ENCODE measurements at regions not wholly inside any gene's neighbourhood (a gene's known extent, or its start where the extent isn't known, plus 50 kb on each side); places are given as distances from the start of the nearest gene placed in this dataset.
"Not testable (repeated sequence)": the region's sequence is repeated elsewhere in the genome, so short reads cannot be mapped to it uniquely, and the experiment has no call there.

GRCh38 chr2:111623380-111623779 is 260.6 kb downstream of the ANAPC1 start:
- BruUV-seq (replicated peaks), result no TSS peak
- no peak for DNase-seq (ENCODE audit: low spot score)
- Histone ChIP-seq H3K4me1 (ENCODE audit: insufficient read depth, low read length, poor library complexity, severe bottlenecking) (peaks cover 15% of the 10 kb centered on the region), H4K20me1 (ENCODE audit: insufficient read depth, low read length) (no peaks in the 10 kb centered on the region), H3K79me2 (ENCODE audit: insufficient read depth, low read depth, low read length) (no peaks in the 10 kb centered on the region), H3K9me2 (ENCODE audit: insufficient read depth, low read length) (no peaks in the 10 kb centered on the region), H3K27ac (ENCODE audit: low read depth, low read length, poor library complexity, severe bottlenecking) (no peak overlapping the region), H3K36me3 (ENCODE audit: insufficient read depth, low read length) (0 out of 2 replicates have a peak, but pooled peaks cover 4% of the 10 kb centered on the region), H2AFZ (ENCODE audit: low read length) (no peak overlapping the region), H3K9me3 (ENCODE audit: low read length) (peaks cover 20% of the 10 kb centered on the region), H3K4me2 (ENCODE audit: low read length) (no peak overlapping the region), H3K4me3 (ENCODE audit: low read depth, low read length, poor library complexity, severe bottlenecking) (no peak overlapping the region)
- intact Hi-C loops (cut with micrococcal nuclease; ENCODE audit: unreplicated experiment), result no loop called here
- CTCF ChIA-PET (ENCODE audit: unreplicated experiment), result no interaction called here
- POLR2A ChIA-PET, result no interaction called here
- TF ChIP-seq, protein P1, sequence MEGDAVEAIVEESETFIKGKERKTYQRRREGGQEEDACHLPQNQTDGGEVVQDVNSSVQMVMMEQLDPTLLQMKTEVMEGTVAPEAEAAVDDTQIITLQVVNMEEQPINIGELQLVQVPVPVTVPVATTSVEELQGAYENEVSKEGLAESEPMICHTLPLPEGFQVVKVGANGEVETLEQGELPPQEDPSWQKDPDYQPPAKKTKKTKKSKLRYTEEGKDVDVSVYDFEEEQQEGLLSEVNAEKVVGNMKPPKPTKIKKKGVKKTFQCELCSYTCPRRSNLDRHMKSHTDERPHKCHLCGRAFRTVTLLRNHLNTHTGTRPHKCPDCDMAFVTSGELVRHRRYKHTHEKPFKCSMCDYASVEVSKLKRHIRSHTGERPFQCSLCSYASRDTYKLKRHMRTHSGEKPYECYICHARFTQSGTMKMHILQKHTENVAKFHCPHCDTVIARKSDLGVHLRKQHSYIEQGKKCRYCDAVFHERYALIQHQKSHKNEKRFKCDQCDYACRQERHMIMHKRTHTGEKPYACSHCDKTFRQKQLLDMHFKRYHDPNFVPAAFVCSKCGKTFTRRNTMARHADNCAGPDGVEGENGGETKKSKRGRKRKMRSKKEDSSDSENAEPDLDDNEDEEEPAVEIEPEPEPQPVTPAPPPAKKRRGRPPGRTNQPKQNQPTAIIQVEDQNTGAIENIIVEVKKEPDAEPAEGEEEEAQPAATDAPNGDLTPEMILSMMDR (conservative IDR thresholded peaks at IDR 0.05; ENCODE audit: low read length), result no peak
- no peak for TF ChIP-seq EZH2phosphoT487 (IDR thresholded peaks at IDR 0.05; ENCODE audit: borderline replicate concordance, low read depth, low read length)

DNA sequence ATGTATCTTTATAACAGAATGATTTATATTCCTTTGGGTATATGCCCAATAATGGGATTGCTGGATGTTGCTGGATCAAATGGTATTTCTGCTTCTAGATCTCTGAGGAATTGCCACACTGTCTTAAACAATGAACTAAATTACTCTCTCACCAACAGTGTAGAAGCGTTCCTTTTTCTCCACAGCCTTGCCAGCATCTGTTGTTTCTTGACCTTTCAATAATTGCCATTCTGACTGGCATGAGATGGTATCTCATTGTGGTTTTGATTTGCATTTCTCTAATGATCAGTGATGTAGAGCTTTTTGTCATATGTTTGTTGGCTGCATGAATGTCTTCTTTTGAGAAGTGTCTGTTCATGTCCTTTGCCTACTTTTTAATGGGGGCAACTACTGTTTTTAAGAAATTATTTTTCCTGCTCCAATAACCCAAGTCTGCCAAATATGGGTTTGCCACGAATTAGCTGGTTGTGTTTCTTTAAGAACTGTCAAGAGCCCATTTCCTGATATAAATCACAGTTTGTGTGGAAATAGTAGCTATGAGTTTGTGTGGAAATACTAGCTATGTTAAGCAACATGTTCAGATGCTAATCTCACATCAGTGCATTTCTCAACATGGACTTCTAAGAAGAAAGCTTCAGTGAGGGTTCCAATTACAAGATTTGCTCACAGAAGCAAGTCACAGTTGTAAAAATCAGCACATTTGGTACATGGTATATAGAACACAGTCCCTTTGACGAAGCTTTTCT is 259.4 kb downstream of the ANAPC1 start:
- no peak for DNase-seq (ENCODE audit: low spot score)
- BruUV-seq (replicated peaks), result no TSS peak
- Histone ChIP-seq H3K9me3 (ENCODE audit: low read length) (peaks cover 28% of the 10 kb centered on the region), H3K27ac (ENCODE audit: low read depth, low read length, poor library complexity, severe bottlenecking) (no peak overlapping the region), H3K36me3 (ENCODE audit: insufficient read depth, low read length) (0 out of 2 replicates have a peak, but pooled peaks cover 4% of the 10 kb centered on the region), H4K20me1 (ENCODE audit: insufficient read depth, low read length) (no peaks in the 10 kb centered on the region), H2AFZ (ENCODE audit: low read length) (no peak overlapping the region), H3K79me2 (ENCODE audit: insufficient read depth, low read depth, low read length) (no peaks in the 10 kb centered on the region), H3K4me2 (ENCODE audit: low read length) (0 out of 2 replicates have a peak overlapping the region, but pooled peaks have one; percentile 4), H3K9me2 (ENCODE audit: insufficient read depth, low read length) (no peaks in the 10 kb centered on the region), H3K4me1 (ENCODE audit: insufficient read depth, low read length, poor library complexity, severe bottlenecking) (peaks cover 12% of the 10 kb centered on the region), H3K4me3 (ENCODE audit: low read depth, low read length, poor library complexity, severe bottlenecking) (no peak overlapping the region)
- ChIA-PET CTCF (ENCODE audit: unreplicated experiment) (interaction anchor here (0.5 kb wide), 1 partner anchor 89 kb away, joined by 5 read pairs; no protein-coding TSS in a partner anchor), POLR2A (no interaction called here)
- no peak for TF ChIP-seq EZH2phosphoT487 (IDR thresholded peaks at IDR 0.05; ENCODE audit: borderline replicate concordance, low read depth, low read length)
- TF ChIP-seq, protein P1 (conservative IDR thresholded peaks at IDR 0.05; ENCODE audit: low read length), result no peak
- intact Hi-C loops (cut with micrococcal nuclease; ENCODE audit: unreplicated experiment), result no loop called here

GRCh38 chr2:111625157-111625537 is 258.8 kb downstream of the ANAPC1 start:
- Histone ChIP-seq H3K4me1 (ENCODE audit: insufficient read depth, low read length, poor library complexity, severe bottlenecking) (peaks cover 12% of the 10 kb centered on the region), H3K9me3 (ENCODE audit: low read length) (peaks cover 34% of the 10 kb centered on the region)
- H3K4me2 ChIP-seq (ENCODE audit: low read length); intact Hi-C loops (cut with micrococcal nuclease; ENCODE audit: unreplicated experiment); CTCF ChIA-PET (ENCODE audit: unreplicated experiment); H2AFZ ChIP-seq (ENCODE audit: low read length); DNase-seq (ENCODE audit: low spot score); H4K20me1 ChIP-seq (ENCODE audit: insufficient read depth, low read length); H3K79me2 ChIP-seq (ENCODE audit: insufficient read depth, low read depth, low read length); H3K4me3 ChIP-seq (ENCODE audit: low read depth, low read length, poor library complexity, severe bottlenecking); H3K9me2 ChIP-seq (ENCODE audit: insufficient read depth, low read length); BruUV-seq (replicated peaks); POLR2A ChIA-PET; H3K27ac ChIP-seq (ENCODE audit: low read depth, low read length, poor library complexity, severe bottlenecking); H3K36me3 ChIP-seq (ENCODE audit: insufficient read depth, low read length): not testable (repeated sequence)
